ENCODE measurements at regions not wholly inside any gene's neighbourhood (a gene's known extent, or its start where the extent isn't known, plus 50 kb on each side); places are given as distances from the start of the nearest gene placed in this dataset.

DNA sequence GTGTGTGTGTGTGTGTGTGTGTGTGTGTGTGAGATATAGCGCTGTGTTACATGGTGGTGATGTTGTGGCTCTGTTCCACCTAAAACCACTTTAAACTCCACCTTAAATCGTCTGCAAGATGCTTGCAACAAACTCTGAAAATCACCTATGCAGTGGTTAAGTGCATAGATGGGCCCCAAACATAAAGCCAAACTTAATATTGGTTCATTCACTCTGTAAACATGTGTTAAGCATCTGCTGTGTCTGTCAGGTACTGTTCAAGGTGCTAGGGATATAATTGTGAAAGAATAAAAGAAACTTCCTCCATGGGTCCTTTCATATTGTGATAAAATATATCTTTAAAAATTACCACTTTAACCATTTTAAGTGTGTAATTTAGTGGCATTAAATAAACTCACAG lies 645.4 kb upstream of the SORCS1 start:
- no peaks in the 10 kb centered on the region for H4K20me1 ChIP-seq (ENCODE audit: control insufficient read depth, insufficient read depth, insufficient read length)

More for the DNA sequence above, 645.4 kb upstream of the SORCS1 start:
- no peak overlapping the region for H4K91ac ChIP-seq (ENCODE audit: insufficient read length, low read depth, low read length)
- H3K14ac ChIP-seq (ENCODE audit: insufficient read depth, low read length): no peak overlapping the region
- H3K27me3 ChIP-seq (ENCODE audit: insufficient read depth, low read length): no peaks in the 10 kb centered on the region
- no peak overlapping the region for H3K4me2 ChIP-seq (ENCODE audit: insufficient read depth, insufficient read length, low read length)
- H2BK12ac ChIP-seq (ENCODE audit: insufficient read length, low read depth, low read length): no peak overlapping the region
- H3K79me2 ChIP-seq (ENCODE audit: insufficient read depth, low read length): no peaks in the 10 kb centered on the region
- H3K9me3 ChIP-seq (ENCODE audit: control insufficient read depth, low read depth, low read length): no peaks in the 10 kb centered on the region
- no peaks in the 10 kb centered on the region for H3K9me3 Mint-ChIP-seq
- no peak overlapping the region for H3K27ac Mint-ChIP-seq
- H3K4me3 Mint-ChIP-seq: no peak overlapping the region
- H3K4me1 ChIP-seq (ENCODE audit: insufficient read depth, low read length): no peaks in the 10 kb centered on the region
- no peaks in the 10 kb centered on the region for H3K36me3 Mint-ChIP-seq (ENCODE audit: insufficient read depth in 1 of 3, low read depth in 3 of 3)
- DNase-seq: no peak
- H3K23me2 ChIP-seq (ENCODE audit: insufficient read length, low read depth, low read length, poor library complexity, severe bottlenecking): no peaks in the 10 kb centered on the region
- H3K79me1 ChIP-seq (ENCODE audit: insufficient read depth, low read depth, low read length, poor library complexity, severe bottlenecking): no peaks in the 10 kb centered on the region
- H4K8ac ChIP-seq (replicated peaks; ENCODE audit: insufficient read length, low read depth, low read length): no peak overlapping the region
- peaks cover 9 to 11% of the 10 kb centered on the region in 2 experiments for H3K4me1 Mint-ChIP-seq
- H3K27me3 Mint-ChIP-seq (ENCODE audit: low read depth): no peaks in the 10 kb centered on the region
- H3K27ac ChIP-seq (ENCODE audit: insufficient read length, low read depth, low read length): no peak overlapping the region
- H2BK120ac ChIP-seq (ENCODE audit: low read depth, low read length, poor library complexity, severe bottlenecking): no peak overlapping the region
- H2BK20ac ChIP-seq (ENCODE audit: low read depth, low read length, poor library complexity, severe bottlenecking): no peak overlapping the region
- H3K56ac ChIP-seq (ENCODE audit: insufficient read length, low read depth, low read length): no peak overlapping the region
- no peak overlapping the region for H4K5ac ChIP-seq (ENCODE audit: insufficient read length, low read depth, low read length)
- TF ChIP-seq, protein P1, sequence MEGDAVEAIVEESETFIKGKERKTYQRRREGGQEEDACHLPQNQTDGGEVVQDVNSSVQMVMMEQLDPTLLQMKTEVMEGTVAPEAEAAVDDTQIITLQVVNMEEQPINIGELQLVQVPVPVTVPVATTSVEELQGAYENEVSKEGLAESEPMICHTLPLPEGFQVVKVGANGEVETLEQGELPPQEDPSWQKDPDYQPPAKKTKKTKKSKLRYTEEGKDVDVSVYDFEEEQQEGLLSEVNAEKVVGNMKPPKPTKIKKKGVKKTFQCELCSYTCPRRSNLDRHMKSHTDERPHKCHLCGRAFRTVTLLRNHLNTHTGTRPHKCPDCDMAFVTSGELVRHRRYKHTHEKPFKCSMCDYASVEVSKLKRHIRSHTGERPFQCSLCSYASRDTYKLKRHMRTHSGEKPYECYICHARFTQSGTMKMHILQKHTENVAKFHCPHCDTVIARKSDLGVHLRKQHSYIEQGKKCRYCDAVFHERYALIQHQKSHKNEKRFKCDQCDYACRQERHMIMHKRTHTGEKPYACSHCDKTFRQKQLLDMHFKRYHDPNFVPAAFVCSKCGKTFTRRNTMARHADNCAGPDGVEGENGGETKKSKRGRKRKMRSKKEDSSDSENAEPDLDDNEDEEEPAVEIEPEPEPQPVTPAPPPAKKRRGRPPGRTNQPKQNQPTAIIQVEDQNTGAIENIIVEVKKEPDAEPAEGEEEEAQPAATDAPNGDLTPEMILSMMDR (conservative IDR thresholded peaks at IDR 0.05): no peak
- H2AFZ ChIP-seq (ENCODE audit: low read length): no peak overlapping the region
- H2AK5ac ChIP-seq (ENCODE audit: insufficient read length, low read length): no peak overlapping the region
- H3K4ac ChIP-seq (ENCODE audit: low read depth, low read length): no peak overlapping the region
- H2BK15ac ChIP-seq (ENCODE audit: low read depth, low read length): no peak overlapping the region
- WGBS (ENCODE audit: extremely low coverage, insufficient read length, low lambda C conversion rate): no CpG with 5 or more reads among the region's 2 CpGs
- no peak overlapping the region for H3K18ac ChIP-seq (ENCODE audit: insufficient read length, low read depth, low read length)
- no peak overlapping the region for H3K9ac ChIP-seq (ENCODE audit: extremely low read depth, insufficient read length, low read length)
- H2BK5ac ChIP-seq (ENCODE audit: insufficient read length, low read length): no peak overlapping the region
- H3K23ac ChIP-seq (ENCODE audit: insufficient read length, low read depth, low read length): no peak overlapping the region
- no peak overlapping the region for H3T11ph ChIP-seq (ENCODE audit: low read length)

Measured in H9 (cell line).